ENCODE measurements at regions not wholly inside any gene's neighbourhood (a gene's known extent, or its start where the extent isn't known, plus 50 kb on each side); places are given as distances from the start of the nearest gene placed in this dataset.

- H3K27me3 ChIP-seq = no peaks in the 10 kb centered on the region
- no peaks in the 10 kb centered on the region for H3K36me3 ChIP-seq
- DNase-seq (peak; percentile 15 to 60), ATAC-seq (peak; percentile 88 to 94)
- H3K9me3 ChIP-seq = no peaks in the 10 kb centered on the region
- in situ Hi-C loops (cut with MboI; ENCODE audit: low sequenced_read_pairs in 4 of 4) = loop anchor here in 2 of 4 donors (25.0 kb wide), 1 partner anchor 310 kb away; the partner anchor contains the start of gene LRIG1 (in 2 of the 2)
- TF ChIP-seq CTCF (IDR thresholded peaks at IDR 0.05 in 4 of 5, conservative IDR thresholded peaks at IDR 0.05 in 1 of 5) = peak; percentile 73 to 83 (median 80)
- no peak for TF ChIP-seq POLR2A (IDR thresholded peaks at IDR 0.05)
- H3K4me1 ChIP-seq = no peaks in the 10 kb centered on the region
- no peak overlapping the region for H3K4me3 ChIP-seq
- H3K27ac ChIP-seq = no peak overlapping the region
- intact Hi-C loops (cut with DNase I; ENCODE audit: low total_unique reads) = loop anchor here (1.0 kb wide), 2 partner anchors 545 to 568 kb away; no protein-coding TSS in a partner anchor
Measured at GRCh38 chr3:66822186-66823008, 175.7 kb upstream of the KBTBD8 start.

- DNase-seq (no peak), ATAC-seq (no peak)
- Histone ChIP-seq H3K4me3 (no peak overlapping the region), H3K36me3 (no peaks in the 10 kb centered on the region), H3K4me1 (no peaks in the 10 kb centered on the region), H3K27me3 (no peaks in the 10 kb centered on the region), H3K27ac (no peak overlapping the region), H3K9me3 (no peaks in the 10 kb centered on the region)
- intact Hi-C loops (cut with DNase I; ENCODE audit: low total_unique reads) = no loop called here
- TF ChIP-seq POLR2A (IDR thresholded peaks at IDR 0.05) (no peak), CTCF (IDR thresholded peaks at IDR 0.05 in 4 of 5, conservative IDR thresholded peaks at IDR 0.05 in 1 of 5) (no peak)
- in situ Hi-C loops (cut with MboI; ENCODE audit: low sequenced_read_pairs in 4 of 4) = loop anchor here in 2 of 4 donors (25.0 kb wide), 1 partner anchor 311 kb away; the partner anchor contains the start of gene LRIG1 (in 2 of the 2)
Measured at GRCh38 chr3:66823009-66823397, 175.1 kb upstream of the KBTBD8 start.

GRCh38 chr3:66823532-66823931 lies 174.6 kb upstream of the KBTBD8 start:
- no peaks in the 10 kb centered on the region for H3K36me3 ChIP-seq
- ATAC-seq (no peak), DNase-seq (no peak)
- in situ Hi-C loops (cut with MboI; ENCODE audit: low sequenced_read_pairs in 4 of 4) = loop anchor here in 2 of 4 donors (25.0 kb wide), 1 partner anchor 311 kb away; the partner anchor contains the start of gene LRIG1 (in 2 of the 2)
- no peak overlapping the region for H3K27ac ChIP-seq
- TF ChIP-seq POLR2A (IDR thresholded peaks at IDR 0.05) = no peak
- no peak for TF ChIP-seq CTCF (IDR thresholded peaks at IDR 0.05 in 4 of 5, conservative IDR thresholded peaks at IDR 0.05 in 1 of 5)
- H3K4me3 ChIP-seq = no peak overlapping the region
- no peaks in the 10 kb centered on the region for H3K9me3 ChIP-seq
- no peaks in the 10 kb centered on the region for H3K4me1 ChIP-seq
- intact Hi-C loops (cut with DNase I; ENCODE audit: low total_unique reads) = no loop called here
- H3K27me3 ChIP-seq = no peaks in the 10 kb centered on the region

GRCh38 chr3:66825375-66825774 lies 172.7 kb upstream of the KBTBD8 start:
- Histone ChIP-seq H3K27me3 (no peaks in the 10 kb centered on the region), H3K4me1 (no peaks in the 10 kb centered on the region), H3K9me3 (no peaks in the 10 kb centered on the region), H3K36me3 (no peaks in the 10 kb centered on the region), H3K4me3 (no peak overlapping the region), H3K27ac (no peak overlapping the region)
- ATAC-seq = no peak
- no peak for DNase-seq
- TF ChIP-seq CTCF (IDR thresholded peaks at IDR 0.05 in 4 of 5, conservative IDR thresholded peaks at IDR 0.05 in 1 of 5) = no peak
- TF ChIP-seq POLR2A (IDR thresholded peaks at IDR 0.05) = no peak
- in situ Hi-C loops (cut with MboI; ENCODE audit: low sequenced_read_pairs in 4 of 4) (no loop called here), intact Hi-C loops (cut with DNase I; ENCODE audit: low total_unique reads) (no loop called here)

All from gastrocnemius medialis (tissue), 4 donors.